HCT116 (cell line): ENCODE measurements at regions not wholly inside any gene's neighbourhood (a gene's known extent, or its start where the extent isn't known, plus 50 kb on each side); places are given as distances from the start of the nearest gene placed in this dataset.

Experiments used
- ATAC-seq: fragments of 200-7000 bp; cut with Tn5 transposase; 2 replicates; pipeline ENCODE4 v1.9.1; 2020; ENCODE audit warnings: mild to moderate bottlenecking, moderate library complexity
- BruUV-seq: library from RNA; stranded (reverse); fragments of 400-500 nt; replicated peaks from 2 replicates; lab custom pipeline; 2021; lab: Mats Ljungman, UMichigan
- CTCF ChIA-PET: fragments of 300-600 bp; sonication (Branson Sonifier 250); formaldehyde crosslinking; loops from one replicate; lab custom pipeline; 2021; ENCODE audit warnings: antibody characterized with exemption; lab: Charles Lee
- POLR2A ChIA-PET: fragments of 300-600, 350-600 bp; sonication (Branson Sonifier 250); formaldehyde crosslinking; loops from one replicate; lab custom pipeline; 2021; ENCODE audit warnings: antibody characterized with exemption; lab: Charles Lee
- RAD21 ChIA-PET, 2 experiments: fragments of 300-600 bp; sonication (Branson Sonifier 250); formaldehyde crosslinking; loops; one replicate each; lab custom pipeline; 2023; ENCODE audit warnings: low total read pairs in 2 of 2; ENCODE audit not compliant: uncharacterized antibody in 2 of 2, unreplicated experiment in 2 of 2, low non-redundant PET in 1 of 2; lab: Charles Lee
- DNase-seq: peaks from one replicate; pipeline ENCODE4 v3.0.0-alpha.2; 2010; ENCODE audit warnings: low read depth, low spot score
- H2AFZ ChIP-seq: fragments of 200-600 bp; shearing (Covaris generic), sonication (generic); 2 replicates; pipeline ENCODE4 v1.6.1; 2017; ENCODE audit warnings: low read depth, mixed run types, mixed read lengths, antibody characterized with exemption, low read length; ENCODE audit not compliant: poor library complexity, severe bottlenecking
- H3K27ac ChIP-seq: 2 replicates; pipeline ENCODE4 v1.5.1; 2012; ENCODE audit warnings: low read depth, low read length
- H3K27me3 ChIP-seq: fragments of 200-600 bp; sonication (generic); 2 replicates; pipeline ENCODE4 v1.6.1; 2016; ENCODE audit warnings: mixed run types, low read length, mixed read lengths; ENCODE audit not compliant: insufficient read depth
- H3K36me3 ChIP-seq, 2 experiments: fragments of 200-500 bp in 1 of 2; fragments of 200-600 bp in 1 of 2; sonication (Bioruptor generic) in 1 of 2; sonication (generic) in 1 of 2; 2 replicates each; pipeline versions ENCODE4 v1.5.1 to v1.6.1; 2014 to 2016; ENCODE audit warnings: low read length in 2 of 2, inconsistent platforms in 1 of 2, mixed read lengths in 1 of 2, mixed run types in 1 of 2; ENCODE audit not compliant: insufficient read depth in 2 of 2, control insufficient read depth in 1 of 2
- H3K4me1 ChIP-seq, 2 experiments: fragments of 200-600 bp in 1 of 2; sonication (generic) in 1 of 2; 2 replicates each; pipeline versions ENCODE4 v1.5.1 to v1.6.1; 2012 to 2017; ENCODE audit warnings: low read length in 2 of 2, inconsistent platforms in 1 of 2, mild to moderate bottlenecking in 1 of 2, mixed read lengths in 1 of 2, mixed run types in 1 of 2, moderate library complexity in 1 of 2; ENCODE audit not compliant: insufficient read depth in 2 of 2, control insufficient read depth in 1 of 2
- H3K4me2 ChIP-seq: fragments of 200-600 bp; sonication (generic); 2 replicates; pipeline ENCODE4 v1.6.1; 2017; ENCODE audit warnings: mixed run types, low read length, mixed read lengths
- H3K4me3 ChIP-seq, 2 experiments: fragments of 200-600 bp in 1 of 2; sonication (generic) in 1 of 2; replicated peaks in 1 of 2; 2 replicates each; pipeline ENCODE4 v1.5.1; 2011 to 2016; ENCODE audit warnings: low read length in 2 of 2, control low read depth in 1 of 2, low read depth in 1 of 2, mild to moderate bottlenecking in 1 of 2, mixed read lengths in 1 of 2, mixed run types in 1 of 2
- H3K79me2 ChIP-seq: fragments of 200-600 bp; sonication (generic); 2 replicates; pipeline ENCODE4 v1.6.1; 2017; ENCODE audit warnings: mild to moderate bottlenecking, mixed run types, low read length, moderate library complexity, mixed read lengths; ENCODE audit not compliant: insufficient read depth
- H3K9ac ChIP-seq: fragments of 200-600 bp; sonication (generic); 2 replicates; pipeline ENCODE4 v1.6.1; 2016; ENCODE audit warnings: low read length, mixed read lengths
- H3K9me2 ChIP-seq: fragments of 200-600 bp; sonication (generic), shearing (Covaris generic); 2 replicates; pipeline ENCODE4 v1.6.1; 2017; ENCODE audit warnings: mixed run types, mild to moderate bottlenecking, moderate library complexity; ENCODE audit not compliant: insufficient read depth
- H3K9me3 ChIP-seq, 2 experiments: fragments of 200-500 bp in 1 of 2; fragments of 200-600 bp in 1 of 2; sonication (Bioruptor generic) in 1 of 2; sonication (generic) in 1 of 2; 2 replicates each; pipeline ENCODE4 v1.6.1; 2014 to 2017; ENCODE audit warnings: low read length in 2 of 2, mixed read lengths in 2 of 2, inconsistent platforms in 1 of 2, low read depth in 1 of 2, mild to moderate bottlenecking in 1 of 2, mixed run types in 1 of 2, moderate library complexity in 1 of 2; ENCODE audit not compliant: control insufficient read depth in 1 of 2, insufficient read depth in 1 of 2
- H4K20me1 ChIP-seq: fragments of 200-600 bp; sonication (generic), shearing (Covaris generic); 2 replicates; pipeline ENCODE4 v1.6.1; 2017; ENCODE audit warnings: mixed run types, mild to moderate bottlenecking, moderate library complexity; ENCODE audit not compliant: insufficient read depth
- CEBPB ChIP-seq: IDR thresholded peaks from 2 replicates; pipeline ENCODE4 v1.6.1; 2012; ENCODE audit warnings: low read depth
- ELF1 ChIP-seq: IDR thresholded peaks from 2 replicates; pipeline ENCODE4 v1.6.1; 2012; ENCODE audit warnings: low read depth, borderline replicate concordance
- EZH2 ChIP-seq: fragments of 200-600 bp; sonication (generic); IDR thresholded peaks from 2 replicates; pipeline ENCODE4 v1.6.1; 2017; ENCODE audit warnings: antibody characterized with exemption, mixed run types
- EZH2phosphoT487 ChIP-seq: fragments of 200-600 bp; IDR thresholded peaks from 2 replicates; pipeline ENCODE4 v1.6.1; 2018; ENCODE audit warnings: antibody characterized with exemption, borderline replicate concordance
- FOSL1 ChIP-seq: IDR thresholded peaks from 2 replicates; pipeline ENCODE4 v1.6.1; 2012; ENCODE audit warnings: low read depth
- JUND ChIP-seq: IDR thresholded peaks from 2 replicates; pipeline ENCODE4 v1.6.1; 2012
- POLR2AphosphoS5 ChIP-seq: IDR thresholded peaks from 2 replicates; pipeline ENCODE4 v1.6.1; 2011; ENCODE audit warnings: mild to moderate bottlenecking, low read depth, low read length, moderate library complexity
- RAD21 ChIP-seq: IDR thresholded peaks from 2 replicates; pipeline ENCODE4 v1.6.1; 2012; ENCODE audit warnings: low read depth, mild to moderate bottlenecking
- SIN3A ChIP-seq: IDR thresholded peaks from 2 replicates; pipeline ENCODE4 v1.6.1; 2012; ENCODE audit warnings: low read depth
- SRF ChIP-seq: IDR thresholded peaks from 2 replicates; pipeline ENCODE4 v1.6.1; 2012; ENCODE audit warnings: low read depth
- TCF7L2 ChIP-seq: IDR thresholded peaks from 2 replicates; pipeline ENCODE4 v1.7.0; 2011; ENCODE audit warnings: borderline replicate concordance, inconsistent platforms; ENCODE audit not compliant: insufficient read depth, insufficient read length; ENCODE audit errors: extremely low read depth
- ZFX ChIP-seq: fragments of 450-650 bp; IDR thresholded peaks from 2 replicates; pipeline ENCODE4 v1.6.1; 2017
- ZNF274 ChIP-seq: fragments of 200-500 bp; sonication (Bioruptor generic); IDR thresholded peaks from 2 replicates; pipeline ENCODE4 v1.6.1; 2014; ENCODE audit warnings: mild to moderate bottlenecking, low read depth, low read length, inconsistent platforms
- intact Hi-C: fragments of 100-400 bp; cut with micrococcal nuclease; formaldehyde crosslinking; loops from 2 replicates; pipeline ENCODE4 v1.10.0; 2022
- TF ChIP-seq, protein P1 (sequence below), 3 experiments: fragments of 200-600 bp in 1 of 3; sonication (generic) in 1 of 3; IDR thresholded peaks in 2 of 3; conservative IDR thresholded peaks in 1 of 3; 2 replicates each; pipeline ENCODE4 v1.5.1; 2012 to 2017; ENCODE audit warnings: low read depth in 2 of 3, low read length in 2 of 3, antibody characterized with exemption in 1 of 3, borderline replicate concordance in 1 of 3, control low read depth in 1 of 3, mild to moderate bottlenecking in 1 of 3, mixed read lengths in 1 of 3, mixed run types in 1 of 3, moderate library complexity in 1 of 3; ENCODE audit not compliant: insufficient read depth in 1 of 3
- TF ChIP-seq, protein P2 (sequence below): IDR thresholded peaks from 2 replicates; pipeline ENCODE4 v1.6.1; 2012
- TF ChIP-seq, protein P3 (sequence below): IDR thresholded peaks from 2 replicates; pipeline ENCODE4 v1.6.1; 2012
- TF ChIP-seq, protein P4 (sequence below): IDR thresholded peaks from 2 replicates; pipeline ENCODE4 v1.6.1; 2012; ENCODE audit warnings: low read depth

DNA sequence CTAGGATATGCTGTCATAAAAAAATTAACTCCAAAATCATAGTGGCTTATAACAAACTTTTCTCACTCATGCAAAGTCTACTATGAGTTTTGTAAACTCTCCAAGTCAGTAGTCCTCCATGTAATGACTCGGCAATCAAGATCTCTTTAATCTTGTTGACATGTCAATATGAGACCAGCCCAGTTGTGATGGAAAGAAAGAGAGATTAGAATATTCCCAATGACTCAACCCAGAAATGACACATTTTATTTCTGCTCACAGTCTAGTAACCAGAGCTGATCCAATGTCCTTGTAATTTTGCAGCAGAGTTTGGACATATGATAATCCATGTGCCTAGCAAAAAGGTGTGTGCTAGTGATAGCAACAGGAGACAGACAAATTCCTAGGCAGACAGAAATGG lies 112.6 kb upstream of the CNTN1 start:
- no peaks in the 10 kb centered on the region for H3K79me2 ChIP-seq
- H3K27ac ChIP-seq: no peak overlapping the region
- no peaks in the 10 kb centered on the region for H3K36me3 ChIP-seq
- ATAC-seq (no peak), DNase-seq (no peak)
- H3K4me3 ChIP-seq: no peak overlapping the region
- ChIA-PET POLR2A (no interaction called here), RAD21 (no interaction called here), CTCF (no interaction called here)
- H3K27me3 ChIP-seq: no peaks in the 10 kb centered on the region
- H3K9me2 ChIP-seq: no peaks in the 10 kb centered on the region
- no peaks in the 10 kb centered on the region; a peak in 1 of 4 replicates for H3K9me3 ChIP-seq
- no peaks in the 10 kb centered on the region for H4K20me1 ChIP-seq
- no peak overlapping the region for H3K9ac ChIP-seq
- H3K4me2 ChIP-seq: no peak overlapping the region
- H3K4me1 ChIP-seq: no peaks in the 10 kb centered on the region
- TF ChIP-seq, protein P1, sequence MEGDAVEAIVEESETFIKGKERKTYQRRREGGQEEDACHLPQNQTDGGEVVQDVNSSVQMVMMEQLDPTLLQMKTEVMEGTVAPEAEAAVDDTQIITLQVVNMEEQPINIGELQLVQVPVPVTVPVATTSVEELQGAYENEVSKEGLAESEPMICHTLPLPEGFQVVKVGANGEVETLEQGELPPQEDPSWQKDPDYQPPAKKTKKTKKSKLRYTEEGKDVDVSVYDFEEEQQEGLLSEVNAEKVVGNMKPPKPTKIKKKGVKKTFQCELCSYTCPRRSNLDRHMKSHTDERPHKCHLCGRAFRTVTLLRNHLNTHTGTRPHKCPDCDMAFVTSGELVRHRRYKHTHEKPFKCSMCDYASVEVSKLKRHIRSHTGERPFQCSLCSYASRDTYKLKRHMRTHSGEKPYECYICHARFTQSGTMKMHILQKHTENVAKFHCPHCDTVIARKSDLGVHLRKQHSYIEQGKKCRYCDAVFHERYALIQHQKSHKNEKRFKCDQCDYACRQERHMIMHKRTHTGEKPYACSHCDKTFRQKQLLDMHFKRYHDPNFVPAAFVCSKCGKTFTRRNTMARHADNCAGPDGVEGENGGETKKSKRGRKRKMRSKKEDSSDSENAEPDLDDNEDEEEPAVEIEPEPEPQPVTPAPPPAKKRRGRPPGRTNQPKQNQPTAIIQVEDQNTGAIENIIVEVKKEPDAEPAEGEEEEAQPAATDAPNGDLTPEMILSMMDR (IDR thresholded peaks at IDR 0.05 in 2 of 3, conservative IDR thresholded peaks at IDR 0.05 in 1 of 3; ENCODE audit: borderline replicate concordance in 1 of 3, insufficient read depth in 1 of 3, low read depth in 2 of 3, low read length in 2 of 3): no peak
- no peak for TF ChIP-seq TCF7L2
- no peak for TF ChIP-seq FOSL1
- TF ChIP-seq POLR2AphosphoS5: no peak
- TF ChIP-seq, protein P2, sequence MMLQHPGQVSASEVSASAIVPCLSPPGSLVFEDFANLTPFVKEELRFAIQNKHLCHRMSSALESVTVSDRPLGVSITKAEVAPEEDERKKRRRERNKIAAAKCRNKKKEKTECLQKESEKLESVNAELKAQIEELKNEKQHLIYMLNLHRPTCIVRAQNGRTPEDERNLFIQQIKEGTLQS: no peak
- TF ChIP-seq, protein P3, sequence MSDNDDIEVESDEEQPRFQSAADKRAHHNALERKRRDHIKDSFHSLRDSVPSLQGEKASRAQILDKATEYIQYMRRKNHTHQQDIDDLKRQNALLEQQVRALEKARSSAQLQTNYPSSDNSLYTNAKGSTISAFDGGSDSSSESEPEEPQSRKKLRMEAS: no peak
- no peak for TF ChIP-seq SIN3A
- no peak for TF ChIP-seq CEBPB
- no peak for TF ChIP-seq ZFX
- TF ChIP-seq EZH2phosphoT487: no peak
- TF ChIP-seq JUND: no peak
- TF ChIP-seq EZH2: no peak
- TF ChIP-seq SRF: no peak
- no peak for TF ChIP-seq ELF1
- no peak for TF ChIP-seq ZNF274
- TF ChIP-seq, protein P4, sequence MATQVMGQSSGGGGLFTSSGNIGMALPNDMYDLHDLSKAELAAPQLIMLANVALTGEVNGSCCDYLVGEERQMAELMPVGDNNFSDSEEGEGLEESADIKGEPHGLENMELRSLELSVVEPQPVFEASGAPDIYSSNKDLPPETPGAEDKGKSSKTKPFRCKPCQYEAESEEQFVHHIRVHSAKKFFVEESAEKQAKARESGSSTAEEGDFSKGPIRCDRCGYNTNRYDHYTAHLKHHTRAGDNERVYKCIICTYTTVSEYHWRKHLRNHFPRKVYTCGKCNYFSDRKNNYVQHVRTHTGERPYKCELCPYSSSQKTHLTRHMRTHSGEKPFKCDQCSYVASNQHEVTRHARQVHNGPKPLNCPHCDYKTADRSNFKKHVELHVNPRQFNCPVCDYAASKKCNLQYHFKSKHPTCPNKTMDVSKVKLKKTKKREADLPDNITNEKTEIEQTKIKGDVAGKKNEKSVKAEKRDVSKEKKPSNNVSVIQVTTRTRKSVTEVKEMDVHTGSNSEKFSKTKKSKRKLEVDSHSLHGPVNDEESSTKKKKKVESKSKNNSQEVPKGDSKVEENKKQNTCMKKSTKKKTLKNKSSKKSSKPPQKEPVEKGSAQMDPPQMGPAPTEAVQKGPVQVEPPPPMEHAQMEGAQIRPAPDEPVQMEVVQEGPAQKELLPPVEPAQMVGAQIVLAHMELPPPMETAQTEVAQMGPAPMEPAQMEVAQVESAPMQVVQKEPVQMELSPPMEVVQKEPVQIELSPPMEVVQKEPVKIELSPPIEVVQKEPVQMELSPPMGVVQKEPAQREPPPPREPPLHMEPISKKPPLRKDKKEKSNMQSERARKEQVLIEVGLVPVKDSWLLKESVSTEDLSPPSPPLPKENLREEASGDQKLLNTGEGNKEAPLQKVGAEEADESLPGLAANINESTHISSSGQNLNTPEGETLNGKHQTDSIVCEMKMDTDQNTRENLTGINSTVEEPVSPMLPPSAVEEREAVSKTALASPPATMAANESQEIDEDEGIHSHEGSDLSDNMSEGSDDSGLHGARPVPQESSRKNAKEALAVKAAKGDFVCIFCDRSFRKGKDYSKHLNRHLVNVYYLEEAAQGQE: no peak
- no peak for TF ChIP-seq RAD21
- no peak overlapping the region for H2AFZ ChIP-seq
- no TSS peak for BruUV-seq
- intact Hi-C loops: no loop called here
